Endothelial cell of hepatic sinusoid (primary cell): ENCODE measurements at regions not wholly inside any gene's neighbourhood (a gene's known extent, or its start where the extent isn't known, plus 50 kb on each side); places are given as distances from the start of the nearest gene placed in this dataset.

Experiments used
- in situ Hi-C: cut with HindIII; loops from 2 replicates; pipeline ENCODE4 v1.10.0; 2017; ENCODE audit warnings: low sequenced_read_pairs

DNA sequence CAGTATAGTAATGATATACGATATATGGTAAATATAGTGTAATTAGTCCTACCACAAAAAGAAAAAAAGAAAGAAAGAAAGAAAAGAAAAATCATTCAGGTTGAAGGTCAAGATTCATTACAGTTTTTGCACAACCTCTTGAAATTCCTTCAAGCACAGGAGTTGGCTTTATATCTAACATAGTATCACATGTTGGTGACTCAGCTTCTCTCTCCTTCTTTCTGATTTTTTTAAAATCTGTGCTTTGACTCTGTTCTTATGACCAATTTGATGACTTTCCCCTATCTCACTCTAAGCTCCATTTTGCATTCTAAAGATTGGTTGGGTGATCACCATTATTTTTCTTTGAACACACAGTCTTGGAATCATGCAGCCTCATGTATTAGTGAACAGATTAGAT lies 148.2 kb upstream of the COL11A1 start:
- in situ Hi-C loops: no loop called here

GRCh38 chr1:103254691-103255090 lies 146.4 kb upstream of the COL11A1 start:
- in situ Hi-C loops: no loop called here

DNA sequence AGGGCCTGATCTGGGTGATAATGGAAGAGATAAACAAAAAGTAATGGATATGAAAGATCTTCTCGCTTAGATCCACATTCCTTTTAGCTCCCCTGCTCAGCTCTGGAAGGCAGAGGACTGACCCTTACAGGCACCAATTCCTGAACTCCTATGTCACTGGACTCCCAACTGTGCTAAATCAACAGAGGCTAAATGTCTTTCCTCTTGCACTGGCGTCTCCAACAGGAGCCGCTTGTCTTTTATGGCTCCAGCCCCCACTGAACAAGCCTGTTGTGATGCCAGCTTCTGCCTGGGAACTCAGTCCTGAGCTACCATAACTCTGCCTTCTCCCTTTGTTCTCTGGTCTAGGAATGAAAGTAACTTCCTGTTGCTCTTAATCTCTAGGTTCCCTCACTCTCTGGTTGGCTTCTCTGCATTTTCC lies 142.1 kb upstream of the COL11A1 start:
- in situ Hi-C loops: no loop called here

- in situ Hi-C loops: no loop called here
Measured at GRCh38 chr1:103248417-103249102, 140.2 kb upstream of the COL11A1 start.

DNA sequence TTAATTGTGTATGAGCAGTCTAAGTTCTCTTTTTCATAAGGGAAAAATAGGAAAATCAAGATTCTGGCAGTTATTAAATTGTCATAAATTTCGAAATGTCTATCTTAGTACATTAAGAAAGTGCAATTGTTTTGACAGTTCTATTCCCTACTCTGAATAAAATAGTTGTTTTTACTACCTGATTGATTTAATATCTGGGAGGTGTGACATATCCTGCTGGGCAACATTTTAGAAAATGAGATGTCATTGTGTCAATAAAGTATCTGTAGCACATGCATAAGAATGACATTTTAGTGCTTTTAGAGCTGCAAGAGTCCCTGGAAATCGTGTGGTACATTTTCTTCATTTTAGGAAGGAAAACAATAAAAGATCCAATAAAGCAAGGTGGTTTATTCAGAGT lies 139.2 kb upstream of the COL11A1 start:
- in situ Hi-C loops: no loop called here

GRCh38 chr1:103243481-103243880 lies 135.2 kb upstream of the COL11A1 start:
- in situ Hi-C loops: no loop called here

DNA sequence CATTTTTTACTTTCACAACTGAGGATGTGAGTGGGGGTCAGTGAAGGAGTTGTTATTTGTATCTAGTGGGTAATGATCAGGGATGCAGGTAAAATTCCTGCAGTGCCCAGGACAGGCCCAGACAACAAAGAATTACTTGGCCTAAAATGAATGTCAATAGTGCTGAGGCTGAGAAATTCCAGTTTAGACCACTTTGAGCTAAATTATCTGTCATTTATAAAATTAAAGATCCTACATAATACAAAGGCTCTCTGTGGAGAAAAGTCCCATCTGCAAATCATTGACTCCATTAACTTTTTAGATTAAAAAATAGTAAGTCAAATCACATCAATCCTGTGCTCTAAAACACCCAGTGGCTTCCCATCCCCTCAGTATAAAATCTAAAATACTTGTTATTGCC lies 130.7 kb upstream of the COL11A1 start:
- in situ Hi-C loops: no loop called here

GRCh38 chr1:103230061-103230460 lies 121.7 kb upstream of the COL11A1 start:
- in situ Hi-C loops: no loop called here

DNA sequence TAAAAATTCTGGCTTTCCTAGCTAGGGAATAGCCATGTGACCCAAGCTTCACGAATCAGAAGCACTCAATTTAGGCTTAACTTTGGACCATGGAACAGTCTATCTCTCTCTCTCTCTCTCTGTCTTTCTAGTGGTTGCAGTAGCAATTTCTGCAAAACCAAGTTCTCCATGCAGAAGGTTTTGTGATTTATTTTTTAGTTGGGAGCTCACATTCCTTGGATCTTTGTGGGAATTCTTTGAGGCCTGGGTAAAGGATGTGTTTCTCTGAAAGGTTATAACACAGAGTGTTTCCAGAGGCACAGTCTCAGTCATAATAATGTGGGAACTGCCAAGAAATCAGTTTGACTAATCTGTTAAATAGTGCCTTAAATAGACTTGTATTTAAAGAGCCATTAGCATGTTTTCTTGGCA lies 112.3 kb upstream of the COL11A1 start:
- in situ Hi-C loops: no loop called here

GRCh38 chr1:103218821-103219220 lies 110.5 kb upstream of the COL11A1 start:
- in situ Hi-C loops: no loop called here

DNA sequence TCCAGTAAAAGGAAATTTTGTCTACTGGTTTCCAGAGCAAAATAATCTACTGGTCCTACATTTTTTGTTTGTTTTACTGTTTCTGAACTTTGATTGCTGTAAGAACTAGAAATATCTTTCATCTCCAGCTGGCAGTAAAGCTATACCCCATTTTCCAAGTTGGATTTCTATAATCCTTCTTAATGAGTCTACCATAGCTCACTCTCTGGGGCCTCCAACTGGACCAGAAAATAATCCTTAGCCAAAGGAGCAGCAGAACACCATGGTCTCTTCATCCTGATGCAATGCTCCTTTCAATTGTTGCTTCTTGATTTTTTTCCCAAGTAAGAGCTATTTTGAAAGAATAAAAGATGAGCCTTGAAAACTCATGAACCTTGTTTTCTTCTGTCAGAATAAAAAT lies 110.0 kb upstream of the COL11A1 start:
- in situ Hi-C loops: no loop called here

GRCh38 chr1:103211073-103211472 lies 102.8 kb upstream of the COL11A1 start:
- in situ Hi-C loops: no loop called here

- in situ Hi-C loops: no loop called here
Measured at GRCh38 chr1:103208844-103209243, 100.5 kb upstream of the COL11A1 start.

DNA sequence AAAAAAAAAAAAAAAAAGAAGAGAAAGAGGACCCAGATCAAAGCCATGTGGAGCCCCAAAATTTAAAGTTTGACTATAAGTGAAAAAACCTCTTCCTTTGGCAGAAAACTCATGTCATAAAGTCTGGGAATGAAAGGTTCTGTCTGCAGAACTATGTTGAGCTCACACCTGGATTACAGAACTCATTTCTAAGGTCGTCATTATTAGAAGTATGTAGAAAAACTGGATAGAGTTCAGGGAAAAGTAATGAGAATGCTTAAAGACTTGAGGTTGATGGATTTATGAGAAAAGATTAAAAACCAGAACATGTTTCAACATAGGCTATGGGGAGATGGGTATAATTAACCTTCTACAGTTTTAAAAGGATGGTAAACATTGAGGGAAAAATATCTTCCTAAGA lies 90.7 kb upstream of the COL11A1 start:
- in situ Hi-C loops: no loop called here

GRCh38 chr1:103198076-103198475 lies 89.8 kb upstream of the COL11A1 start:
- in situ Hi-C loops: no loop called here

DNA sequence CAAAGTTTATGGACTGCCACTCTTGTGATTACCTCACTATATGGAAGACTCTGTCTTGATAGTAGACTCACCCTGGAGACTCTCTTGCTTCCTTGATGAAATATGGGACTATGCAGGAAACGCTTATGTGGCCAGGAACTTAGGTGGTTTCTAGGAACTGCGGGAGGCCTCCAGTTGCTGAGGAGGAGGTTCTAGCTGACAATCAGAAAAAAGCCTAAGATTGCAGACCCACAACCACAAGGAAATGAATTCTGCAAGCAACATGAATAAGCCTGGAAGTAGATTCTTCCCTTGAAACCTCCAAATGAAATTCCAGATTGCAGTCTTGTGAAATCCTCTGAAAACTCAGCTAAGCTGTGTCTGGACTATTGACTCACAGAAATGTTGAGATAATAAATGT lies 88.9 kb upstream of the COL11A1 start:
- in situ Hi-C loops: no loop called here

DNA sequence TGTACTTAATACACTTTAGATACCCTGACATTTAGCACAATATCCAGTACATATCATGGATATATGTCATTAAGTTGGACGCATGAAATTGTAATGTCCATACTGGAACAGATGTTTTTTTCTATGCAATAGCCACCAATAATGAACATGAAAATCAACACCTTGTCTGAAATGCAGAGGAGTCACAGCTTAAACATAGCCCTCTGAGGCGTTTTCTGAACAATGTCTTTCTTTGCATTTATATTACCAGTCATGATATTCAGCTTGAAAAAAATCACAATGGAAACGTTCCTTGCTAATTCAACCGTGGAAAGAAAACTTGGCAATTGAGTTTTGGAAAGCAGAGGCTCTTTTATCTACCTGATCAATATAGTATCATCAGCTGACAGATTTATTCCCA lies 86.7 kb upstream of the COL11A1 start:
- in situ Hi-C loops: no loop called here

DNA sequence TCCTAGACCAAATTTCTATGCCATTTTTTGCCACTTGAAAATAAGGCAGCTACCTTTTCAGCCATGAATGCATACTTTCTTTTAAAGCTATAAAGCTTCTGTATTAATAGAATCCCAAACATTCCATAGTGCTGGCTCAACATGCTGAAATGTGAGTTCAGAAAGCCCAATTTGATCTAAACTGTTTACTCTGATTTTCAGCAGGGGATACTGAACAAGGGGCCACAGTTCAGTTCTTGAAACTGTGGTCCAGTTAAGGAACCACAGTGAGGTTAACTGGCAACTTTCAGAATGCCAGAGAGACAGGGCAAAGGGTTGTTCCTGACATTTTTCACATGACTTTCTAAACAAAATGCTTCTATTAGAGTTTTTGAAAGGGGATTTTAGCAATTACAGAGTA lies 85.7 kb upstream of the COL11A1 start:
- in situ Hi-C loops: no loop called here

GRCh38 chr1:103191327-103191726 lies 83.0 kb upstream of the COL11A1 start:
- in situ Hi-C loops: no loop called here

GRCh38 chr1:103190766-103191165 lies 82.4 kb upstream of the COL11A1 start:
- in situ Hi-C loops: no loop called here

DNA sequence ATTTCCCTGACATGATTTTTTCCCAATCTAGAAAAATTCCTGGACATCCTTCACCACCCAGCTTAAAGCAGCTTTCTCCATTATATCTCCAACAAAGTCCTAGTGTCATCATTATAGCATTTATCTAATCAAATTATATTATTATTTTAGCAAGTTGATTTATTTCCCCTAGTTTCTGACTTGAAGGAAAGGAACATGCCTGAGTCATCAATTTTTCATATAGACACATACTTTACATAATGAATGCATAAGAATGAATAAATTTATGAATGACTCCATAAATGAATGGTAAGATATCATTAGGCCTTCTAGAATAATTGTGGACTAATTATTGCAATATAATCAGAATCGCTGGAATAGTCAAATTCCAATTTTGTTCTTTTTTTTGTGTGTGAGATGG lies 79.4 kb upstream of the COL11A1 start:
- in situ Hi-C loops: no loop called here

- in situ Hi-C loops: no loop called here
Measured at GRCh38 chr1:103180660-103181059, 72.3 kb upstream of the COL11A1 start.

GRCh38 chr1:103177108-103177775 lies 68.9 kb upstream of the COL11A1 start:
- in situ Hi-C loops: no loop called here
